Upper lobe of left lung (tissue), 4 donors: ENCODE measurements at regions not wholly inside any gene's neighbourhood (a gene's known extent, or its start where the extent isn't known, plus 50 kb on each side); places are given as distances from the start of the nearest gene placed in this dataset.

Experiments
- CTCF ChIP-seq, 6 experiments: fragments of 450-650 bp in 4 of 6; fragments of 200-600 bp in 2 of 6; sonication (generic) in 2 of 6; IDR thresholded peaks; one replicate each; pipeline ENCODE4 v1.5.1; 2016 to 2019; ENCODE audit warnings: antibody characterized with exemption in 6 of 6
- POLR2A ChIP-seq, 4 donors: fragments of 450-650 bp; IDR thresholded peaks; one replicate each; pipeline ENCODE4 v1.5.1; 2016 to 2017; ENCODE audit warnings: antibody characterized with exemption in 4 of 4, mild to moderate bottlenecking in 2 of 4
- POLR2AphosphoS5 ChIP-seq, 2 donors: sonication (generic); formaldehyde crosslinking; IDR thresholded peaks; one replicate each; pipeline ENCODE4 v1.5.1; 2017; ENCODE audit warnings: antibody characterized with exemption in 2 of 2

- TF ChIP-seq CTCF (IDR thresholded peaks at IDR 0.05) (no peak), POLR2A (IDR thresholded peaks at IDR 0.05) (no peak), POLR2AphosphoS5 (IDR thresholded peaks at IDR 0.05) (no peak)
Measured at GRCh38 chr14:87278415-87278814, 714.6 kb downstream of the GALC start.
